Glutamatergic neuron (in vitro differentiated cells): ENCODE measurements at regions not wholly inside any gene's neighbourhood (a gene's known extent, or its start where the extent isn't known, plus 50 kb on each side); places are given as distances from the start of the nearest gene placed in this dataset.

Experiments used
- DNase-seq: peaks from one replicate; pipeline ENCODE4 v3.0.0; 2022
- H3K27ac Mint-ChIP-seq: one replicate; pipeline ENCODE4 v1.8.0; 2020; ENCODE audit warnings: mild to moderate bottlenecking, mixed read lengths, inconsistent platforms; ENCODE audit not compliant: unreplicated experiment
- H3K27me3 Mint-ChIP-seq: one replicate; pipeline ENCODE4 v1.8.0; 2020; ENCODE audit warnings: mild to moderate bottlenecking, moderate library complexity, mixed read lengths, inconsistent platforms; ENCODE audit not compliant: unreplicated experiment
- H3K36me3 Mint-ChIP-seq: one replicate; pipeline ENCODE4 v1.8.0; 2020; ENCODE audit warnings: mild to moderate bottlenecking, mixed read lengths, inconsistent platforms; ENCODE audit not compliant: unreplicated experiment
- H3K4me1 Mint-ChIP-seq: one replicate; pipeline ENCODE4 v1.8.0; 2020; ENCODE audit warnings: mild to moderate bottlenecking, low read depth, mixed read lengths, inconsistent platforms; ENCODE audit not compliant: unreplicated experiment
- H3K4me3 Mint-ChIP-seq: one replicate; pipeline ENCODE4 v1.8.0; 2020; ENCODE audit warnings: mild to moderate bottlenecking, mixed read lengths, inconsistent platforms; ENCODE audit not compliant: unreplicated experiment
- H3K9me3 Mint-ChIP-seq: one replicate; pipeline ENCODE4 v1.8.0; 2020; ENCODE audit warnings: mild to moderate bottlenecking, moderate library complexity, mixed read lengths, inconsistent platforms; ENCODE audit not compliant: unreplicated experiment
- TF ChIP-seq, protein P1 (sequence below): fragments of 200-600 bp; sonication (generic); IDR thresholded peaks from one replicate; pipeline ENCODE4 v1.5.0; 2021; ENCODE audit not compliant: partially characterized antibody, unreplicated experiment

DNA sequence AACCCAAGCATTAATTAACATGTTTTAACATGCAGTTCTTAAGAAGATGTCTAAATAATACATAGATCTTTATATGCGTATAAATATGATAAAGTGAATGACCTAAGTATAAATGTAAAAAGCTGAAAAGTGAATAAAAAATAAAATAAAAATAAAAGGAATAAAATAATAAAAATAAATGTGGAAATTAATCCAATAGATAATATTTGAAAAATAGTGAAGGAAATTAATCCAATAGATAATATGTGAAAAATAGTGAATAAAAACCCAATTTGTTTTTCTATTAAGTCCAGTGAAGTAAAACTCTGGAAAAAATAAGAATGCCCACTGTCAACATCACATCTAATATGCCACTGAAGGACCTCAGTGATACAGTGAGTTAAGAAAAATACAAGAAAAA is 180.6 kb upstream of the SLC27A6 start:
- Mint-ChIP-seq H3K9me3 (no peaks in the 10 kb centered on the region), H3K36me3 (no peaks in the 10 kb centered on the region), H3K4me1 (no peaks in the 10 kb centered on the region), H3K4me3 (no peak overlapping the region), H3K27me3 (no peaks in the 10 kb centered on the region), H3K27ac (no peak overlapping the region)
- DNase-seq, result no peak
- TF ChIP-seq, protein P1, sequence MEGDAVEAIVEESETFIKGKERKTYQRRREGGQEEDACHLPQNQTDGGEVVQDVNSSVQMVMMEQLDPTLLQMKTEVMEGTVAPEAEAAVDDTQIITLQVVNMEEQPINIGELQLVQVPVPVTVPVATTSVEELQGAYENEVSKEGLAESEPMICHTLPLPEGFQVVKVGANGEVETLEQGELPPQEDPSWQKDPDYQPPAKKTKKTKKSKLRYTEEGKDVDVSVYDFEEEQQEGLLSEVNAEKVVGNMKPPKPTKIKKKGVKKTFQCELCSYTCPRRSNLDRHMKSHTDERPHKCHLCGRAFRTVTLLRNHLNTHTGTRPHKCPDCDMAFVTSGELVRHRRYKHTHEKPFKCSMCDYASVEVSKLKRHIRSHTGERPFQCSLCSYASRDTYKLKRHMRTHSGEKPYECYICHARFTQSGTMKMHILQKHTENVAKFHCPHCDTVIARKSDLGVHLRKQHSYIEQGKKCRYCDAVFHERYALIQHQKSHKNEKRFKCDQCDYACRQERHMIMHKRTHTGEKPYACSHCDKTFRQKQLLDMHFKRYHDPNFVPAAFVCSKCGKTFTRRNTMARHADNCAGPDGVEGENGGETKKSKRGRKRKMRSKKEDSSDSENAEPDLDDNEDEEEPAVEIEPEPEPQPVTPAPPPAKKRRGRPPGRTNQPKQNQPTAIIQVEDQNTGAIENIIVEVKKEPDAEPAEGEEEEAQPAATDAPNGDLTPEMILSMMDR, result no peak

GRCh38 chr5:128791312-128791711 is 174.0 kb upstream of the SLC27A6 start:
- Mint-ChIP-seq H3K27ac (no peak overlapping the region), H3K36me3 (no peaks in the 10 kb centered on the region), H3K27me3 (no peaks in the 10 kb centered on the region), H3K4me1 (no peaks in the 10 kb centered on the region), H3K4me3 (no peak overlapping the region), H3K9me3 (no peaks in the 10 kb centered on the region)
- no peak for DNase-seq
- TF ChIP-seq, protein P1, result no peak

DNA sequence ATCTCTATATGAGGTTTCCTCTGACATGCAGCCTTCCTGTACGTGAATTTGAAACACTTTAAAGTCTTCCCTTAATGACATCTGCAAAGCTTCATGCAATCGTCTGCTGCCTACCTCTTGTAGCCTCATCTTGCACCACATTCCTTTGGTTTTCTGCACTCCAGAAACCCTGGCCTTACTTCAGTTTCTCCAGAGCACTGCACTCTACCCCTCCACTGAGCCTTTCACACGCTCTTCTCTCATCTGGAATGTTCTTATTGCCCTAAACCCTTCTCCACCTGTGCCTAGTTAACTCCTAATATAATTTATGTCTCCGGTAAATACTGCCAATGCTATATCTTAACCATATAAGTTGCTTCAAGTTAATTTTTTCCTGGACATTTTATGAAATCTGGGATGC is 168.8 kb upstream of the SLC27A6 start:
- H3K4me3 Mint-ChIP-seq, result no peak overlapping the region
- no peaks in the 10 kb centered on the region for H3K36me3 Mint-ChIP-seq
- TF ChIP-seq, protein P1, result no peak
- DNase-seq, result no peak
- no peak overlapping the region for H3K27ac Mint-ChIP-seq
- no peaks in the 10 kb centered on the region for H3K27me3 Mint-ChIP-seq
- H3K9me3 Mint-ChIP-seq, result no peaks in the 10 kb centered on the region
- no peaks in the 10 kb centered on the region for H3K4me1 Mint-ChIP-seq

DNA sequence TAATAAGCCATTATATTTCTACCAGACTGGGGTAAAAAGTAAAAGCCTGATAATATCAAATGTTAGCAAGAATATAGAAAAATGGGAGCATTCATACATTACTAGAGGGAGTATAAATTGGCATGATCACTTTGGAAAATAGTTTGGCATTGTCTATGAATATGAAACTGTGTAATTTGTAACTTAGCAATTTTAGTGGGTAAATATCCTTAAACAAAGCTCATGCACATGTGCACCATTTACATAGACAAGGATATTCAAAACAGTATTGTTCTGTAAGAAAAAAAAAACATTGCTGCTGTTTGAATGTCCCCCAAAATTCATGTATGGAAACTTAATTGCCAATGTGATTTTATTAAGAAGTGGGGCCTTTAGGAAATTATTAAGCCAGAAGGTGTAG is 166.4 kb upstream of the SLC27A6 start:
- Mint-ChIP-seq H3K27me3 (no peaks in the 10 kb centered on the region), H3K27ac (no peak overlapping the region), H3K4me1 (no peaks in the 10 kb centered on the region), H3K4me3 (no peak overlapping the region), H3K9me3 (no peaks in the 10 kb centered on the region), H3K36me3 (no peaks in the 10 kb centered on the region)
- no peak for DNase-seq
- TF ChIP-seq, protein P1, result no peak

DNA sequence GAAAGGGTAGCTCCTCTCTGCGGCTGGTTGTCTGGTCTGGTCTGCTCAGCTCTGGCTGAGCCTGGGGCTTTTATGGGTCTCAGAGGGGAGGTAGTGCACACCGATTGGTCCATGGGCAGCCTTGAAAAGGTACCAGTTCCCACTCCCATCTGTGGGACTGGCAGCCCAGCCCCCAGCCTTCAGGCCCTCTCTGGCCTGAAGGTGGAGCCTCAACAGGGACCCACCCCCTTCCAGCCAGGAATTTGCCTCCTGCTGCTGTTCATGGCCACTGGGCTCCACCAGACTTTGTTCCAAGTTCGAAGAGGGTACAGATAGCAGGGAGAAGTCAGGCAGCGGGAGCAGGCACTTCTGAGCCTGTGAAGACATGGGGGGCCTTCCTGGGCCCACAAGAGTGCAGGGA is 165.3 kb upstream of the SLC27A6 start:
- Mint-ChIP-seq H3K4me3 (no peak overlapping the region), H3K27me3 (no peaks in the 10 kb centered on the region), H3K4me1 (no peaks in the 10 kb centered on the region), H3K36me3 (no peaks in the 10 kb centered on the region), H3K9me3 (no peaks in the 10 kb centered on the region), H3K27ac (no peak overlapping the region)
- TF ChIP-seq, protein P1, result no peak
- DNase-seq, result no peak
